ENCODE measurements at regions not wholly inside any gene's neighbourhood (a gene's known extent, or its start where the extent isn't known, plus 50 kb on each side); places are given as distances from the start of the nearest gene placed in this dataset.
A peak's percentile ranks its signal among the peaks of the same experiment; 100 is the strongest.

DNA sequence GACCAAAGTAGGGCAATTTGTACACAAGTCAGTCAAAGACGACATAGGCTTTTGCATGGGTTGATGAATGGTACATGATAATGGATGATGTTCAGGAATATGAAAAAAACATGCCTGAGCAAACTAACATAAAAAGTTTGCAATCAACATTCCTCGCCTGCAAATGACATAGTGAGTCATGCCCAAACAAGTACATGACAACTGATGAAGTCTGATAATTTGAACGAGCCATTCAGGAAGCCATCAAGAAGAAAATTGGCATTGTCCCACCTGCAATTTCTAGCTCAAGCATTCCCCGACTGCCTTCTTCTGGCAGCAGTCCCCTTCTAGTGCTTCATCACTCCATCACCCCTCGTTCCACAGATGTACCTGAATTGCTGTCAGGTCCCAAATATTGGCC lies 118.4 kb upstream of the NR5A2 start:
- Mint-ChIP-seq H3K4me1 (no peaks in the 10 kb centered on the region), H3K27ac (no peak overlapping the region), H3K36me3 (no peaks in the 10 kb centered on the region), H3K27me3 (ENCODE audit: insufficient read depth, low read depth) (peaks cover 2% of the 10 kb centered on the region), H3K4me3 (no peak overlapping the region), H3K9me3 (peaks cover 6% of the 10 kb centered on the region)
- Histone ChIP-seq H3K4me2 (no peak overlapping the region), H3K27ac (no peak overlapping the region), H3K4me1 (no peaks in the 10 kb centered on the region), H3K9ac (no peak overlapping the region), H3K4me3 (no peak overlapping the region), H3K36me3 (no peaks in the 10 kb centered on the region), H4K20me1 (ENCODE audit: low read depth) (no peaks in the 10 kb centered on the region), H3K79me2 (ENCODE audit: low read depth) (no peaks in the 10 kb centered on the region), H3F3A (ENCODE audit: low read depth) (no peaks in the 10 kb centered on the region), H3K27me3 (no peaks in the 10 kb centered on the region), H2AFZ (replicated peaks) (no peak overlapping the region), H3K9me3 (ENCODE audit: low read depth) (no peaks in the 10 kb centered on the region)
- TF ChIP-seq EZH2 (IDR thresholded peaks at IDR 0.05) (no peak), EZH2phosphoT487 (IDR thresholded peaks at IDR 0.05) (no peak)
- TF ChIP-seq, protein P1, sequence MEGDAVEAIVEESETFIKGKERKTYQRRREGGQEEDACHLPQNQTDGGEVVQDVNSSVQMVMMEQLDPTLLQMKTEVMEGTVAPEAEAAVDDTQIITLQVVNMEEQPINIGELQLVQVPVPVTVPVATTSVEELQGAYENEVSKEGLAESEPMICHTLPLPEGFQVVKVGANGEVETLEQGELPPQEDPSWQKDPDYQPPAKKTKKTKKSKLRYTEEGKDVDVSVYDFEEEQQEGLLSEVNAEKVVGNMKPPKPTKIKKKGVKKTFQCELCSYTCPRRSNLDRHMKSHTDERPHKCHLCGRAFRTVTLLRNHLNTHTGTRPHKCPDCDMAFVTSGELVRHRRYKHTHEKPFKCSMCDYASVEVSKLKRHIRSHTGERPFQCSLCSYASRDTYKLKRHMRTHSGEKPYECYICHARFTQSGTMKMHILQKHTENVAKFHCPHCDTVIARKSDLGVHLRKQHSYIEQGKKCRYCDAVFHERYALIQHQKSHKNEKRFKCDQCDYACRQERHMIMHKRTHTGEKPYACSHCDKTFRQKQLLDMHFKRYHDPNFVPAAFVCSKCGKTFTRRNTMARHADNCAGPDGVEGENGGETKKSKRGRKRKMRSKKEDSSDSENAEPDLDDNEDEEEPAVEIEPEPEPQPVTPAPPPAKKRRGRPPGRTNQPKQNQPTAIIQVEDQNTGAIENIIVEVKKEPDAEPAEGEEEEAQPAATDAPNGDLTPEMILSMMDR (IDR thresholded peaks at IDR 0.05): no peak
- DNase-seq (ENCODE audit: low spot score): no peak

DNA sequence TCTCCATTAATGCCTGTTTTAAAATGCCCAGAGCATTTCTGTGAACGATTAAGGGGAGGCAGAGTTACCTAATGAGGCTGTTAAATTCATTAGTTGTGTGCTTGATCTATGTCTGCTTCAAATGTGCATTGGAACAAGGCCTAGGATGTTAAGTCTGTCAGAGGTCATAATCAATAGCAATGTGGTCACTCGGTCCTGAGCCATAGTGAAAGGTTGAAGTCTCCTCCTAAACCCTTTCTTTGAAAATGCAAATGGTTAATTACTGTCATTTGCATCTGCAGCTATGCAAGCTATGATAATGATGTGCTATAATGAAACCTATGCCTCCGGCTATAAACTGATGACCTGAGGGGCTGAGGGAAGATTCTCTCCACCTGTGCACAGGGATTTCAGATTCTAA lies 114.2 kb upstream of the NR5A2 start:
- no peaks in the 10 kb centered on the region for H3K9me3 Mint-ChIP-seq
- no peaks in the 10 kb centered on the region for H3K4me1 Mint-ChIP-seq
- Histone ChIP-seq H3K4me3 (no peak overlapping the region), H3F3A (ENCODE audit: low read depth) (no peaks in the 10 kb centered on the region), H3K9ac (no peak overlapping the region), H3K9me3 (ENCODE audit: low read depth) (no peaks in the 10 kb centered on the region), H4K20me1 (ENCODE audit: low read depth) (no peaks in the 10 kb centered on the region), H3K4me2 (no peak overlapping the region), H3K79me2 (ENCODE audit: low read depth) (no peaks in the 10 kb centered on the region), H3K4me1 (no peaks in the 10 kb centered on the region), H3K27me3 (no peaks in the 10 kb centered on the region), H3K27ac (no peak overlapping the region), H2AFZ (replicated peaks) (peak overlapping the region; percentile 34), H3K36me3 (no peaks in the 10 kb centered on the region)
- H3K27ac Mint-ChIP-seq: no peak overlapping the region
- no peaks in the 10 kb centered on the region for H3K27me3 Mint-ChIP-seq (ENCODE audit: insufficient read depth, low read depth)
- H3K36me3 Mint-ChIP-seq: no peaks in the 10 kb centered on the region
- TF ChIP-seq, protein P1 (IDR thresholded peaks at IDR 0.05): no peak
- no peak for TF ChIP-seq EZH2 (IDR thresholded peaks at IDR 0.05)
- TF ChIP-seq EZH2phosphoT487 (IDR thresholded peaks at IDR 0.05): no peak
- no peak for DNase-seq (ENCODE audit: low spot score)
- no peak overlapping the region for H3K4me3 Mint-ChIP-seq

DNA sequence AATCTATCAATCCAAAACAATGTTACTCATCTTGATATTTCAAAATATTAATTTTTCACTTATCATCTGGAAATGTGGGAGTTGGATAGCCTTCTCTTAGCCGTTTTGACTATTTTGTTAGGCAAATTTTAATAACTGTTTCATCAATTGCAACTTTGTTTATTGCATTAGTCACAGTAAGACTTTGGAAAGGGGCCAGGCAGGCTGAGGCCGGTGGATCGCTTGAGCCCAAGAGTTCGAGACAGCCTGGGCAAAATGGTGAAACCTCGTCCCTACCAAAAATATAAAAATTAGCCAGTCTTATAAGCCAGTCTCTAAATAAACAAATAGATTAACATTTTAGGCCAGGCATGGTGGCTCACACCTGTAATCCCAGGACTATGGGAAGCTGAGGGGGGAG lies 113.0 kb upstream of the NR5A2 start:
- Histone ChIP-seq H3K4me1 (no peaks in the 10 kb centered on the region), H3K79me2 (ENCODE audit: low read depth) (no peaks in the 10 kb centered on the region), H3K4me3 (no peak overlapping the region), H3K27ac (no peak overlapping the region), H4K20me1 (ENCODE audit: low read depth) (no peaks in the 10 kb centered on the region), H3K36me3 (no peaks in the 10 kb centered on the region), H3K27me3 (no peaks in the 10 kb centered on the region), H2AFZ (replicated peaks) (no peak overlapping the region), H3K9ac (no peak overlapping the region), H3K4me2 (no peak overlapping the region), H3K9me3 (ENCODE audit: low read depth) (no peaks in the 10 kb centered on the region), H3F3A (ENCODE audit: low read depth) (no peaks in the 10 kb centered on the region)
- no peaks in the 10 kb centered on the region for H3K27me3 Mint-ChIP-seq (ENCODE audit: insufficient read depth, low read depth)
- no peaks in the 10 kb centered on the region for H3K9me3 Mint-ChIP-seq
- DNase-seq (ENCODE audit: low spot score): no peak
- no peak overlapping the region for H3K4me3 Mint-ChIP-seq
- TF ChIP-seq EZH2phosphoT487 (IDR thresholded peaks at IDR 0.05) (no peak), EZH2 (IDR thresholded peaks at IDR 0.05) (no peak)
- TF ChIP-seq, protein P1 (IDR thresholded peaks at IDR 0.05): no peak
- H3K36me3 Mint-ChIP-seq: no peaks in the 10 kb centered on the region
- no peak overlapping the region for H3K27ac Mint-ChIP-seq
- H3K4me1 Mint-ChIP-seq: no peaks in the 10 kb centered on the region

Measured in neural progenitor cell (in vitro differentiated cells).